Neural cell (in vitro differentiated cells): ENCODE measurements at regions not wholly inside any gene's neighbourhood (a gene's known extent, or its start where the extent isn't known, plus 50 kb on each side); places are given as distances from the start of the nearest gene placed in this dataset.

Experiments
- CTCF ChIP-seq: fragments of 450-650 bp; IDR thresholded peaks from 2 replicates; pipeline ENCODE4 v1.5.1; 2014; ENCODE audit warnings: antibody characterized with exemption, mild to moderate bottlenecking, moderate library complexity; ENCODE audit not compliant: poor library complexity, severe bottlenecking
- EZH2 ChIP-seq: fragments of 200-600, 300-800 bp; shearing (Covaris generic), sonication (generic); IDR thresholded peaks from 2 replicates; pipeline ENCODE4 v1.6.1; 2014; ENCODE audit warnings: antibody characterized with exemption, low read length, borderline replicate concordance, mild to moderate bottlenecking; ENCODE audit not compliant: insufficient read depth, poor library complexity, severe bottlenecking
- POLR2AphosphoS5 ChIP-seq: IDR thresholded peaks from 2 replicates; pipeline ENCODE4 v1.6.1; 2012

DNA sequence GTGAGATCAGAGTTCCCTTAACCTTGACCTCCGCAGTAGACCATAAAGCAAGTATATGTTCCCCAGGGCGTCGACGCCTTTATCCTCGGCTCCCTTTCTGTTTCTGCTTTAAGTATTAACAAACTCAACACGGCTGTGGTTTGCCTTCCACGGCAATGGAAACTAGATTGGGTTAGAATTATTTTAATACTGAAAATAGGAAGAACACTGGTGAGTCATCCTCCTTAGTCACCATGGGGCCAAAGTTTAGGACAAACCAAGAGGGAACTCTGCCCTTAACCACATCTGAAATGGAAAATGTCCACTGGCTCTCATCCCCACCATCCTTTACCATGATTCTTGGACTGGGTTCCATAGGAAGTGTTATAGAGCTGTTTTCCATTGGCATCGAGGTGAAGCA is 386.1 kb downstream of the ACTL7B start:
- TF ChIP-seq CTCF (no peak), EZH2 (no peak), POLR2AphosphoS5 (no peak)
